ENCODE measurements at regions not wholly inside any gene's neighbourhood (a gene's known extent, or its start where the extent isn't known, plus 50 kb on each side); places are given as distances from the start of the nearest gene placed in this dataset.

DNA sequence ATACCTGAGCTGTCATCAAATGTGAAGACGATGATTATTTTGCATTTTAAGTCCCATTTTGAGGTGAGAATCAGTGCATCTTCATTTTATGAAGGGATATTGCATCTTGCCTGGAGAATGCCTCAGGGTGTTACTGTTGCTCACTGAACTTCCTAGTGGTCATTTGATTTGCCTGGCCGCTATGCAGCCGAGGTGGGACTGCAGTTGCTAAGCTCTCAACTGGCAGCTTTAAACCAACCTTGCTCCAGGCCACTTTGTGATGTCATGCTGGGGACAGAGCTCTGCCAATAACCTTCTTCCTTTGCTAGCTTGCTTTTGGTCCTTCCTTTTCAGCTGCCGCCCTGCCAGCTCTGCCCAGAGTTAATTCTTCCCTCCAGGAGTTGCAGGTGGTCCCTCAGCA, 409.4 kb upstream of the B3GAT1 start:
- TF ChIP-seq, protein P1, sequence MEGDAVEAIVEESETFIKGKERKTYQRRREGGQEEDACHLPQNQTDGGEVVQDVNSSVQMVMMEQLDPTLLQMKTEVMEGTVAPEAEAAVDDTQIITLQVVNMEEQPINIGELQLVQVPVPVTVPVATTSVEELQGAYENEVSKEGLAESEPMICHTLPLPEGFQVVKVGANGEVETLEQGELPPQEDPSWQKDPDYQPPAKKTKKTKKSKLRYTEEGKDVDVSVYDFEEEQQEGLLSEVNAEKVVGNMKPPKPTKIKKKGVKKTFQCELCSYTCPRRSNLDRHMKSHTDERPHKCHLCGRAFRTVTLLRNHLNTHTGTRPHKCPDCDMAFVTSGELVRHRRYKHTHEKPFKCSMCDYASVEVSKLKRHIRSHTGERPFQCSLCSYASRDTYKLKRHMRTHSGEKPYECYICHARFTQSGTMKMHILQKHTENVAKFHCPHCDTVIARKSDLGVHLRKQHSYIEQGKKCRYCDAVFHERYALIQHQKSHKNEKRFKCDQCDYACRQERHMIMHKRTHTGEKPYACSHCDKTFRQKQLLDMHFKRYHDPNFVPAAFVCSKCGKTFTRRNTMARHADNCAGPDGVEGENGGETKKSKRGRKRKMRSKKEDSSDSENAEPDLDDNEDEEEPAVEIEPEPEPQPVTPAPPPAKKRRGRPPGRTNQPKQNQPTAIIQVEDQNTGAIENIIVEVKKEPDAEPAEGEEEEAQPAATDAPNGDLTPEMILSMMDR (IDR thresholded peaks at IDR 0.05): no peak
- TF ChIP-seq POLR2A (IDR thresholded peaks at IDR 0.05): no peak
